WTC11 (cell line): ENCODE measurements at regions not wholly inside any gene's neighbourhood (a gene's known extent, or its start where the extent isn't known, plus 50 kb on each side); places are given as distances from the start of the nearest gene placed in this dataset.
A peak's percentile ranks its signal among the peaks of the same experiment; 100 is the strongest.

Source experiments
- ATAC-seq: fragments of 200-7000 bp; cut with Tn5 transposase; 2 replicates; pipeline ENCODE4 v1.10.0; 2021; ENCODE audit warnings: mild to moderate bottlenecking, moderate library complexity
- CTCF ChIA-PET: fragments of 300-600 bp; sonication (Branson Sonifier 250); formaldehyde crosslinking; loops from one replicate; lab custom pipeline; 2021; ENCODE audit warnings: antibody characterized with exemption; lab: Charles Lee
- POLR2A ChIA-PET: fragments of 350-600 bp; sonication (Branson Sonifier 250); formaldehyde crosslinking; loops from one replicate; lab custom pipeline; 2021; ENCODE audit warnings: antibody characterized with exemption; lab: Charles Lee
- DNase-seq: peaks from one replicate; pipeline ENCODE4 v3.0.0; 2021; ENCODE audit warnings: low spot score
- H3K27ac Mint-ChIP-seq: 2 replicates; pipeline ENCODE4 v1.8.0; 2021; ENCODE audit warnings: mixed read lengths
- H3K27me3 Mint-ChIP-seq: 2 replicates; pipeline ENCODE4 v1.8.0; 2021; ENCODE audit warnings: low read depth, mild to moderate bottlenecking, moderate library complexity, mixed read lengths
- H3K36me3 Mint-ChIP-seq: 2 replicates; pipeline ENCODE4 v1.8.0; 2021; ENCODE audit warnings: mixed read lengths
- H3K4me1 Mint-ChIP-seq: 2 replicates; pipeline ENCODE4 v1.8.0; 2022; ENCODE audit warnings: mixed read lengths
- H3K4me3 Mint-ChIP-seq: 2 replicates; pipeline ENCODE4 v1.8.0; 2021; ENCODE audit warnings: mild to moderate bottlenecking, moderate library complexity, mixed read lengths
- H3K9me3 Mint-ChIP-seq: 2 replicates; pipeline ENCODE4 v1.8.0; 2021; ENCODE audit warnings: mixed read lengths
- AFF4 ChIP-seq: sonication (generic); formaldehyde crosslinking; IDR thresholded peaks from 2 replicates; pipeline ENCODE4 v1.8.1; 2023; ENCODE audit warnings: mild to moderate bottlenecking, missing genetic modification reagents, borderline replicate concordance
- ATF2 ChIP-seq: sonication (generic); formaldehyde crosslinking; IDR thresholded peaks from 2 replicates; pipeline ENCODE4 v1.8.1; 2022; ENCODE audit warnings: low read depth, missing genetic modification reagents, borderline replicate concordance
- CREB1 ChIP-seq: sonication (generic); formaldehyde crosslinking; IDR thresholded peaks from 2 replicates; pipeline ENCODE4 v1.8.0; 2023; ENCODE audit warnings: mild to moderate bottlenecking, missing genetic modification reagents
- EMX1 ChIP-seq: fragments of 250-450 bp; sonication (Bioruptor Pico); IDR thresholded peaks from 2 replicates; pipeline ENCODE4 v1.8.0; 2021; ENCODE audit warnings: mild to moderate bottlenecking
- GABPB1 ChIP-seq: sonication (generic); formaldehyde crosslinking; IDR thresholded peaks from 2 replicates; pipeline ENCODE4 v1.8.1; 2023; ENCODE audit warnings: mild to moderate bottlenecking, missing genetic modification reagents
- IRF1 ChIP-seq: sonication (generic); formaldehyde crosslinking; IDR thresholded peaks from 2 replicates; pipeline ENCODE4 v1.8.0; 2023; ENCODE audit warnings: missing genetic modification reagents
- ZNF219 ChIP-seq: sonication (generic); formaldehyde crosslinking; IDR thresholded peaks from 2 replicates; pipeline ENCODE4 v1.8.0; 2023; ENCODE audit warnings: missing genetic modification reagents, mild to moderate bottlenecking, borderline replicate concordance
- ZNF263 ChIP-seq: sonication (generic); formaldehyde crosslinking; IDR thresholded peaks from 2 replicates; pipeline ENCODE4 v1.8.1; 2022; ENCODE audit warnings: low read depth, mild to moderate bottlenecking, moderate library complexity, missing genetic modification reagents
- ZNF425 ChIP-seq: fragments of 250-450 bp; sonication (Bioruptor Pico); conservative IDR thresholded peaks from 2 replicates; pipeline ENCODE4 v1.9.0; 2021; ENCODE audit warnings: mild to moderate bottlenecking
- ZNF512 ChIP-seq: sonication (generic); formaldehyde crosslinking; IDR thresholded peaks from 2 replicates; pipeline ENCODE4 v1.8.1; 2022; ENCODE audit warnings: missing genetic modification reagents, borderline replicate concordance
- TF ChIP-seq, protein P1 (sequence below): sonication (generic); formaldehyde crosslinking; IDR thresholded peaks from 2 replicates; pipeline ENCODE4 v1.8.0; 2023; ENCODE audit warnings: mild to moderate bottlenecking, missing genetic modification reagents
- TF ChIP-seq, protein P2 (sequence below): sonication (generic); formaldehyde crosslinking; IDR thresholded peaks from 2 replicates; pipeline ENCODE4 v1.8.0; 2022; ENCODE audit warnings: missing genetic modification reagents

GRCh38 chr7:159198016-159198724 is 53.5 kb upstream of the VIPR2 start (continued):
- no peak for TF ChIP-seq ZNF512 (CRISPR knock-in tag)
- no peak for TF ChIP-seq CREB1
- no peak for TF ChIP-seq IRF1
- TF ChIP-seq ATF2 = no peak

DNA sequence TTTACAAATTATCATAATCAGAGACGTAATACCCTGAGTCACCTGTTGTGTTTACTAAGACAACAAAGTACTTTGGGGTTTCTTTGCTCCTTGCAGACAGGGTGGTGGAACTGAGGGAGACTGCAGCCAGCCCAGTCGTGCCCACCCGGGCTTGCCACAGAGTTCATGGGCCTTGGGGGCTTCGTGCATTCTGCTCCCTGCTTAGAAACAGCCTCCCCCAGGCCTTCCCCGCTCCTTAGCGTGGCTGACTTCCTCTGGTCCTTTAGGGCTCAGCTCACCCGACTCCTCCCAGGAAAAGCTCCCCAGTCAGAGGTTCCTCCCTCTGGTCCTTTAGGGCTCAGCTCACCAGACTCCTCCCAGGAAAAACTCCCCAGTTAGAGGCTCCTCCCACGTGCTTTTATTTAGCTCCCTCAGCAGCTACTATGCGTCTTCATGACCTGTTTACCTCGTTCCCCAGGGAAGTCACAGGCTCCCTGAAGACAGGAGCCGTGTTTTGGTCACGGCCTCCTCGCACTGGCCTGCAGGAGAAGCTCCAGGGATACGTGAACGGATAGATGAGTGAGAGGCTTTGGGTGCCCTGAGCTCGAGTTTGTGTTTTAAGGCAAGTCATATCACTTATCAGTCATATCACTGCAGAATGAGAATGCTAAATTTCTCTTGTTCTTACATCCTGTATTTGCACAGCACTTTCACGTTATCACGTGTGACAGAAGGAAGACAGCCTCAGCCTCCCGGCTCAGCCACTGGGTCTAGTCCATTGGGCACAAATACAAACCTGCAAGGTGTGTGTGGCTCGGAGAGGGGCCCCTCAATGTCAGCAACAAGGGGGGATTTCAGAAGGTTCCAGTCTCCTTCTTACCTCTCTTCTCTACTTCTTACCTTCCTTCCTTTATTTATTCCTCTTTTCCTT is 52.7 kb upstream of the VIPR2 start:
- peaks cover 31% of the 10 kb centered on the region for H3K4me1 Mint-ChIP-seq
- no peaks in the 10 kb centered on the region for H3K36me3 Mint-ChIP-seq
- no peaks in the 10 kb centered on the region; the same call in 1 of the 2 replicates for H3K27me3 Mint-ChIP-seq
- H3K4me3 Mint-ChIP-seq = no peak overlapping the region
- H3K9me3 Mint-ChIP-seq = no peaks in the 10 kb centered on the region
- TF ChIP-seq, protein P1, sequence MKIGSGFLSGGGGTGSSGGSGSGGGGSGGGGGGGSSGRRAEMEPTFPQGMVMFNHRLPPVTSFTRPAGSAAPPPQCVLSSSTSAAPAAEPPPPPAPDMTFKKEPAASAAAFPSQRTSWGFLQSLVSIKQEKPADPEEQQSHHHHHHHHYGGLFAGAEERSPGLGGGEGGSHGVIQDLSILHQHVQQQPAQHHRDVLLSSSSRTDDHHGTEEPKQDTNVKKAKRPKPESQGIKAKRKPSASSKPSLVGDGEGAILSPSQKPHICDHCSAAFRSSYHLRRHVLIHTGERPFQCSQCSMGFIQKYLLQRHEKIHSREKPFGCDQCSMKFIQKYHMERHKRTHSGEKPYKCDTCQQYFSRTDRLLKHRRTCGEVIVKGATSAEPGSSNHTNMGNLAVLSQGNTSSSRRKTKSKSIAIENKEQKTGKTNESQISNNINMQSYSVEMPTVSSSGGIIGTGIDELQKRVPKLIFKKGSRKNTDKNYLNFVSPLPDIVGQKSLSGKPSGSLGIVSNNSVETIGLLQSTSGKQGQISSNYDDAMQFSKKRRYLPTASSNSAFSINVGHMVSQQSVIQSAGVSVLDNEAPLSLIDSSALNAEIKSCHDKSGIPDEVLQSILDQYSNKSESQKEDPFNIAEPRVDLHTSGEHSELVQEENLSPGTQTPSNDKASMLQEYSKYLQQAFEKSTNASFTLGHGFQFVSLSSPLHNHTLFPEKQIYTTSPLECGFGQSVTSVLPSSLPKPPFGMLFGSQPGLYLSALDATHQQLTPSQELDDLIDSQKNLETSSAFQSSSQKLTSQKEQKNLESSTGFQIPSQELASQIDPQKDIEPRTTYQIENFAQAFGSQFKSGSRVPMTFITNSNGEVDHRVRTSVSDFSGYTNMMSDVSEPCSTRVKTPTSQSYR (CRISPR knock-in tag) = no peak
- TF ChIP-seq GABPB1 (CRISPR knock-in tag) (no peak), ZNF425 (CRISPR knock-in tag) (no peak), EMX1 (no peak), ZNF263 (CRISPR knock-in tag) (peak; percentile 81), ZNF219 (CRISPR knock-in tag) (no peak)
- POLR2A ChIA-PET = interaction anchor here (1.0 kb wide), 1 partner anchor 20 kb away, joined by 3 read pairs; no protein-coding TSS in a partner anchor
- ATAC-seq (peak; percentile 99), DNase-seq (peak; percentile 28)
- no peak overlapping the region for H3K27ac Mint-ChIP-seq
- CTCF ChIA-PET = interaction anchor here (1.0 to 1.6 kb wide), 2 partner anchors 170 to 196 kb away, joined by 3 to 4 read pairs; no protein-coding TSS in a partner anchor

- Mint-ChIP-seq H3K9me3 (no peaks in the 10 kb centered on the region), H3K36me3 (no peaks in the 10 kb centered on the region), H3K27ac (no peak overlapping the region), H3K4me3 (no peak overlapping the region), H3K4me1 (peaks cover 38% of the 10 kb centered on the region), H3K27me3 (no peaks in the 10 kb centered on the region; the same call in 1 of the 2 replicates)
- ChIA-PET CTCF (interaction anchor here (1.6 kb wide), 1 partner anchor 196 kb away, joined by 4 read pairs; no protein-coding TSS in a partner anchor), POLR2A (interaction anchor here (1.0 kb wide), 1 partner anchor 20 kb away, joined by 3 read pairs; no protein-coding TSS in a partner anchor)
- DNase-seq (no peak), ATAC-seq (no peak)
- TF ChIP-seq, protein P2, sequence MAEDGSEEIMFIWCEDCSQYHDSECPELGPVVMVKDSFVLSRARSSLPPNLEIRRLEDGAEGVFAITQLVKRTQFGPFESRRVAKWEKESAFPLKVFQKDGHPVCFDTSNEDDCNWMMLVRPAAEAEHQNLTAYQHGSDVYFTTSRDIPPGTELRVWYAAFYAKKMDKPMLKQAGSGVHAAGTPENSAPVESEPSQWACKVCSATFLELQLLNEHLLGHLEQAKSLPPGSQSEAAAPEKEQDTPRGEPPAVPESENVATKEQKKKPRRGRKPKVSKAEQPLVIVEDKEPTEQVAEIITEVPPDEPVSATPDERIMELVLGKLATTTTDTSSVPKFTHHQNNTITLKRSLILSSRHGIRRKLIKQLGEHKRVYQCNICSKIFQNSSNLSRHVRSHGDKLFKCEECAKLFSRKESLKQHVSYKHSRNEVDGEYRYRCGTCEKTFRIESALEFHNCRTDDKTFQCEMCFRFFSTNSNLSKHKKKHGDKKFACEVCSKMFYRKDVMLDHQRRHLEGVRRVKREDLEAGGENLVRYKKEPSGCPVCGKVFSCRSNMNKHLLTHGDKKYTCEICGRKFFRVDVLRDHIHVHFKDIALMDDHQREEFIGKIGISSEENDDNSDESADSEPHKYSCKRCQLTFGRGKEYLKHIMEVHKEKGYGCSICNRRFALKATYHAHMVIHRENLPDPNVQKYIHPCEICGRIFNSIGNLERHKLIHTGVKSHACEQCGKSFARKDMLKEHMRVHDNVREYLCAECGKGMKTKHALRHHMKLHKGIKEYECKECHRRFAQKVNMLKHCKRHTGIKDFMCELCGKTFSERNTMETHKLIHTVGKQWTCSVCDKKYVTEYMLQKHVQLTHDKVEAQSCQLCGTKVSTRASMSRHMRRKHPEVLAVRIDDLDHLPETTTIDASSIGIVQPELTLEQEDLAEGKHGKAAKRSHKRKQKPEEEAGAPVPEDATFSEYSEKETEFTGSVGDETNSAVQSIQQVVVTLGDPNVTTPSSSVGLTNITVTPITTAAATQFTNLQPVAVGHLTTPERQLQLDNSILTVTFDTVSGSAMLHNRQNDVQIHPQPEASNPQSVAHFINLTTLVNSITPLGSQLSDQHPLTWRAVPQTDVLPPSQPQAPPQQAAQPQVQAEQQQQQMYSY (CRISPR knock-in tag) = no peak
- TF ChIP-seq AFF4 (CRISPR knock-in tag) (no peak), ZNF219 (CRISPR knock-in tag) (no peak)
Measured at GRCh38 chr7:159196584-159196983, 51.9 kb upstream of the VIPR2 start.
